H9 (cell line): ENCODE measurements at regions not wholly inside any gene's neighbourhood (a gene's known extent, or its start where the extent isn't known, plus 50 kb on each side); places are given as distances from the start of the nearest gene placed in this dataset.

Experiments used
- DNase-seq: peaks from one replicate; pipeline ENCODE4 v3.0.0-alpha.2; 2017
- H2AFZ ChIP-seq: one replicate; pipeline ENCODE4 v1.6.1; 2013; ENCODE audit warnings: mild to moderate bottlenecking, low read length, control low read depth, moderate library complexity
- H2AK5ac ChIP-seq: 2 replicates; pipeline ENCODE4 v1.6.1; 2013; ENCODE audit warnings: low read length, control low read depth, mixed read lengths; ENCODE audit not compliant: insufficient read length
- H2BK120ac ChIP-seq: one replicate; pipeline ENCODE4 v1.6.1; 2013; ENCODE audit warnings: low read depth, mild to moderate bottlenecking, low read length, control low read depth, inconsistent platforms; ENCODE audit not compliant: poor library complexity, severe bottlenecking
- H2BK12ac ChIP-seq: 2 replicates; pipeline ENCODE4 v1.6.1; 2013; ENCODE audit warnings: low read length, control low read depth, mixed read lengths, low read depth; ENCODE audit not compliant: insufficient read length
- H2BK15ac ChIP-seq: 2 replicates; pipeline ENCODE4 v1.6.1; 2013; ENCODE audit warnings: low read depth, low read length, control low read depth
- H2BK20ac ChIP-seq: one replicate; pipeline ENCODE4 v1.6.1; 2013; ENCODE audit warnings: low read depth, mild to moderate bottlenecking, low read length, control low read depth, inconsistent platforms; ENCODE audit not compliant: poor library complexity, severe bottlenecking
- H2BK5ac ChIP-seq: 2 replicates; pipeline ENCODE4 v1.6.1; 2013; ENCODE audit warnings: low read length, control low read depth, mixed read lengths; ENCODE audit not compliant: insufficient read length
- H3K14ac ChIP-seq: 2 replicates; pipeline ENCODE4 v1.6.1; 2013; ENCODE audit warnings: low read length, control low read depth; ENCODE audit not compliant: insufficient read depth
- H3K18ac ChIP-seq: 2 replicates; pipeline ENCODE4 v1.6.1; 2013; ENCODE audit warnings: low read depth, mild to moderate bottlenecking, mixed read lengths, low read length, control low read depth; ENCODE audit not compliant: insufficient read length
- H3K23ac ChIP-seq: 2 replicates; pipeline ENCODE4 v1.6.1; 2013; ENCODE audit warnings: low read length, control low read depth, mixed read lengths, low read depth; ENCODE audit not compliant: insufficient read length
- H3K23me2 ChIP-seq: 2 replicates; pipeline ENCODE4 v1.6.1; 2013; ENCODE audit warnings: low read depth, mild to moderate bottlenecking, mixed read lengths, low read length, control low read depth; ENCODE audit not compliant: insufficient read length, poor library complexity, severe bottlenecking
- H3K27ac ChIP-seq: 2 replicates; pipeline ENCODE4 v1.5.1; 2013; ENCODE audit warnings: low read length, control low read depth, mixed read lengths, low read depth; ENCODE audit not compliant: insufficient read length
- H3K27me3 ChIP-seq: 2 replicates; pipeline ENCODE4 v1.6.1; 2013; ENCODE audit warnings: low read length, control low read depth, inconsistent platforms; ENCODE audit not compliant: insufficient read depth
- H3K4ac ChIP-seq: 2 replicates; pipeline ENCODE4 v1.6.1; 2013; ENCODE audit warnings: low read depth, mild to moderate bottlenecking, control low read depth, inconsistent platforms, low read length, moderate library complexity
- H3K4me1 ChIP-seq: 2 replicates; pipeline ENCODE4 v1.6.1; 2013; ENCODE audit warnings: low read length, control low read depth, inconsistent platforms; ENCODE audit not compliant: insufficient read depth
- H3K4me2 ChIP-seq: 2 replicates; pipeline ENCODE4 v1.6.1; 2013; ENCODE audit warnings: low read length, control low read depth, mixed read lengths; ENCODE audit not compliant: insufficient read length, insufficient read depth
- H3K56ac ChIP-seq: 2 replicates; pipeline ENCODE4 v1.6.1; 2013; ENCODE audit warnings: low read depth, mild to moderate bottlenecking, mixed read lengths, low read length, control low read depth; ENCODE audit not compliant: insufficient read length
- H3K79me1 ChIP-seq: 2 replicates; pipeline ENCODE4 v1.6.1; 2013; ENCODE audit warnings: low read depth, mild to moderate bottlenecking, moderate library complexity, low read length, control low read depth, inconsistent platforms; ENCODE audit not compliant: insufficient read depth, poor library complexity, severe bottlenecking
- H3K79me2 ChIP-seq: 2 replicates; pipeline ENCODE4 v1.6.1; 2013; ENCODE audit warnings: low read length, control low read depth, inconsistent platforms; ENCODE audit not compliant: insufficient read depth
- H3K9ac ChIP-seq: 2 replicates; pipeline ENCODE4 v1.6.1; 2013; ENCODE audit warnings: low read length, control low read depth, mixed read lengths; ENCODE audit not compliant: insufficient read length; ENCODE audit errors: extremely low read depth
- H3K9me3 ChIP-seq: one replicate; pipeline ENCODE4 v1.6.1; 2013; ENCODE audit warnings: low read depth, low read length, inconsistent platforms; ENCODE audit not compliant: control insufficient read depth
- H3T11ph ChIP-seq: one replicate; pipeline ENCODE4 v1.6.1; 2013; ENCODE audit warnings: mild to moderate bottlenecking, low read length, control low read depth, inconsistent platforms
- H4K20me1 ChIP-seq: one replicate; pipeline ENCODE4 v1.6.1; 2013; ENCODE audit not compliant: control insufficient read depth, insufficient read length, insufficient read depth
- H4K5ac ChIP-seq: 2 replicates; pipeline ENCODE4 v1.6.1; 2013; ENCODE audit warnings: low read depth, mild to moderate bottlenecking, mixed read lengths, low read length, control low read depth; ENCODE audit not compliant: insufficient read length
- H4K8ac ChIP-seq: replicated peaks from 2 replicates; pipeline ENCODE4 v1.6.1; 2013; ENCODE audit warnings: low read length, control low read depth, mixed read lengths, low read depth; ENCODE audit not compliant: insufficient read length
- H4K91ac ChIP-seq: 2 replicates; pipeline ENCODE4 v1.6.1; 2013; ENCODE audit warnings: low read depth, mild to moderate bottlenecking, moderate library complexity, mixed read lengths, low read length, control low read depth; ENCODE audit not compliant: insufficient read length
- H3K27ac Mint-ChIP-seq, 3 experiments: 2 replicates in 2 of 3; 3 replicates in 1 of 3; pipeline ENCODE4 v1.8.0; 2020 to 2021; ENCODE audit warnings: mixed read lengths in 3 of 3, mild to moderate bottlenecking in 1 of 3, moderate library complexity in 1 of 3
- H3K27me3 Mint-ChIP-seq: 2 replicates; pipeline ENCODE4 v1.8.0; 2021; ENCODE audit warnings: low read depth, mild to moderate bottlenecking, moderate library complexity, mixed read lengths
- H3K36me3 Mint-ChIP-seq, 3 experiments: 2 replicates in 2 of 3; 3 replicates in 1 of 3; pipeline ENCODE4 v1.8.0; 2020 to 2021; ENCODE audit warnings: low read depth in 3 of 3, mixed read lengths in 3 of 3; ENCODE audit not compliant: insufficient read depth in 1 of 3
- H3K4me1 Mint-ChIP-seq, 2 experiments: 2 replicates each; pipeline ENCODE4 v1.8.0; 2020; ENCODE audit warnings: mixed read lengths in 2 of 2
- H3K4me3 Mint-ChIP-seq, 2 experiments: 2 replicates in 1 of 2; 3 replicates in 1 of 2; pipeline ENCODE4 v1.8.0; 2020 to 2021; ENCODE audit warnings: mild to moderate bottlenecking in 2 of 2, mixed read lengths in 2 of 2, moderate library complexity in 1 of 2
- H3K9me3 Mint-ChIP-seq, 2 experiments: 2 replicates in 1 of 2; 3 replicates in 1 of 2; pipeline ENCODE4 v1.8.0; 2020; ENCODE audit warnings: mild to moderate bottlenecking in 2 of 2, mixed read lengths in 2 of 2, moderate library complexity in 1 of 2
- WGBS: extraction: QIAGEN DNeasy Blood & Tissue Kit; methylation state at CpG from one replicate; pipeline ENCODE4 v1.1.7; 2013; ENCODE audit warnings: missing lambda C conversion rate, low lambda C conversion rate, mixed read lengths; ENCODE audit not compliant: insufficient read length; ENCODE audit errors: extremely low coverage; 5-methylcytosine and 5-hydroxymethylcytosine counted together
- TF ChIP-seq, protein P1 (sequence below): fragments of 200-600 bp; sonication (generic); conservative IDR thresholded peaks from 3 replicates; pipeline ENCODE4 v1.8.0; 2021; ENCODE audit warnings: antibody characterized with exemption, mild to moderate bottlenecking

DNA sequence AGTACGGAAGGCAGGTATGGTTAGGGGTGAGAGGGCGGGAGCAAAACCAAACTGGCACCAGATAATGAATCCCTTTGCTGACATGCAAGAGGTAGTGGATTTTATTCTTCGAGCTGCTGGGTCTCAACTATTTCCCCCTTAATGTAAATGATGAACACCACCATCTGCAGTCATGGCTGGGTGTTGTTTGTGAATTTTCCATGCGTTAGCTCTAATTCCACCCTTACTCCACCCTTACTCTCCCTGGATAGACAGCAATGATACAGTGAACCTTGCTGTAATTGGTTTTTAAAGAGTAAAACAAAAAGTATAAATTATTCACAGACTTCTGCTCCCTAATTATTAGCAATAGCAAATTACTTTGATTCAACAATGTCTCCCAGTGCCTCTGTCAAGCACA, 74.5 kb upstream of the PDE1C start:
- no peak overlapping the region for H2AFZ ChIP-seq
- Mint-ChIP-seq H3K9me3 (peaks cover 4 to 5% of the 10 kb centered on the region in 2 experiments), H3K4me3 (no peak overlapping the region), H3K27me3 (peaks cover 26% of the 10 kb centered on the region), H3K4me1 (no peaks in the 10 kb centered on the region), H3K36me3 (peaks cover 0 to 5% (median 0%) of the 10 kb centered on the region in 3 experiments; a peak in 1 of 7 replicates), H3K27ac (no peak overlapping the region; a peak in 1 of 7 replicates)
- no peak overlapping the region for H2BK5ac ChIP-seq
- H2BK12ac ChIP-seq: no peak overlapping the region
- no peak overlapping the region for H2AK5ac ChIP-seq
- no CpG with 5 or more reads among the region's 4 CpGs for WGBS
- no peak overlapping the region for H3K23ac ChIP-seq
- H3K27me3 ChIP-seq: no peaks in the 10 kb centered on the region
- H3K27ac ChIP-seq: no peak overlapping the region
- no peak overlapping the region for H4K91ac ChIP-seq
- no peaks in the 10 kb centered on the region for H3K79me2 ChIP-seq
- no peak overlapping the region for H3K56ac ChIP-seq
- H3K4ac ChIP-seq: no peak overlapping the region
- H3K9me3 ChIP-seq: no peaks in the 10 kb centered on the region
- no peak overlapping the region for H2BK15ac ChIP-seq
- H4K20me1 ChIP-seq: no peaks in the 10 kb centered on the region
- no peak overlapping the region for H3T11ph ChIP-seq
- no peak overlapping the region for H2BK120ac ChIP-seq
- no peak overlapping the region for H3K9ac ChIP-seq
- H2BK20ac ChIP-seq: no peak overlapping the region
- no peak for DNase-seq
- H3K18ac ChIP-seq: no peak overlapping the region
- no peak overlapping the region for H4K8ac ChIP-seq
- no peaks in the 10 kb centered on the region for H3K4me1 ChIP-seq
- H4K5ac ChIP-seq: no peak overlapping the region
- H3K23me2 ChIP-seq: no peaks in the 10 kb centered on the region
- no peaks in the 10 kb centered on the region for H3K79me1 ChIP-seq
- TF ChIP-seq, protein P1, sequence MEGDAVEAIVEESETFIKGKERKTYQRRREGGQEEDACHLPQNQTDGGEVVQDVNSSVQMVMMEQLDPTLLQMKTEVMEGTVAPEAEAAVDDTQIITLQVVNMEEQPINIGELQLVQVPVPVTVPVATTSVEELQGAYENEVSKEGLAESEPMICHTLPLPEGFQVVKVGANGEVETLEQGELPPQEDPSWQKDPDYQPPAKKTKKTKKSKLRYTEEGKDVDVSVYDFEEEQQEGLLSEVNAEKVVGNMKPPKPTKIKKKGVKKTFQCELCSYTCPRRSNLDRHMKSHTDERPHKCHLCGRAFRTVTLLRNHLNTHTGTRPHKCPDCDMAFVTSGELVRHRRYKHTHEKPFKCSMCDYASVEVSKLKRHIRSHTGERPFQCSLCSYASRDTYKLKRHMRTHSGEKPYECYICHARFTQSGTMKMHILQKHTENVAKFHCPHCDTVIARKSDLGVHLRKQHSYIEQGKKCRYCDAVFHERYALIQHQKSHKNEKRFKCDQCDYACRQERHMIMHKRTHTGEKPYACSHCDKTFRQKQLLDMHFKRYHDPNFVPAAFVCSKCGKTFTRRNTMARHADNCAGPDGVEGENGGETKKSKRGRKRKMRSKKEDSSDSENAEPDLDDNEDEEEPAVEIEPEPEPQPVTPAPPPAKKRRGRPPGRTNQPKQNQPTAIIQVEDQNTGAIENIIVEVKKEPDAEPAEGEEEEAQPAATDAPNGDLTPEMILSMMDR: no peak
- H3K14ac ChIP-seq: no peak overlapping the region
- no peak overlapping the region for H3K4me2 ChIP-seq
